ENCODE measurements at regions not wholly inside any gene's neighbourhood (a gene's known extent, or its start where the extent isn't known, plus 50 kb on each side); places are given as distances from the start of the nearest gene placed in this dataset.

DNA sequence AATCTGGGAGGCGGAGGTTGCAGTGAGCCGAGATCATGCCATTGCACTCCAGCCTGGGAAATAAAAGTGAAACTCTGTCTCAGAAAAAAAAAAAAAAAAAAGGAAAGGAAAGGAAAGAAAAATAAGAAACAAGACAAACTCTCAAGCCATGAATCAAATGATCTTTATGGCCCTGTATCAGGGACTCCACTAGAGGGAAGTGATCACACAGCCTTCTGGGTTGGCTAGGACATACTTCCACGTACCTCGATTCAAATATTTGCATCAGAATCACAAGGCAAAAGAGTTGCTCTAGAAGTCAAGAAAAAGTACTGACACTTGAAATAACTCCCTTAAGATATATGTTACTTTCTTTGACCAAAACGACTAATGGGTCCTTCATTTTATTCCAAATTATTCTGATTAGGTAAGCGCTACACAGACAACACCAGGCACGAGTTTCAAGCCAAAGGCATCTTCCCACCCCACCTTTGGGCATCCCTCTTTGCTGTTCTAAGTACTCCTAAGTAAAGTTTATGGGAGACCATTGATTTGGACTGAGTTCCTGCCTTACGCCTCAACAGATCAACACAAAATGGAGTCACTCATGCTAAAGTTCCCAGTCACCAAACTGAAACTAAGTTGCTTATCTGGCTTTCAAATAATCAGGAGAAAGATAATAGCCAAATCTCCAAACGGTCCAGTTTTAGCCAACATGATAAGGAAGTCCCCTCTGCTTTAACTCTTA, 77.5 kb upstream of the NT5E start:
- no peak for ATAC-seq
- Histone ChIP-seq H3K4me3 (no peak overlapping the region), H3K27me3 (no peaks in the 10 kb centered on the region), H3K9me3 (no peaks in the 10 kb centered on the region), H3K4me1 (no peaks in the 10 kb centered on the region), H3K27ac (no peak overlapping the region), H3K36me3 (replicated peaks in 1 of 2; ENCODE audit: insufficient read depth in 1 of 2, low read depth in 2 of 2) (no peaks in the 10 kb centered on the region)
- TF ChIP-seq, protein P1, sequence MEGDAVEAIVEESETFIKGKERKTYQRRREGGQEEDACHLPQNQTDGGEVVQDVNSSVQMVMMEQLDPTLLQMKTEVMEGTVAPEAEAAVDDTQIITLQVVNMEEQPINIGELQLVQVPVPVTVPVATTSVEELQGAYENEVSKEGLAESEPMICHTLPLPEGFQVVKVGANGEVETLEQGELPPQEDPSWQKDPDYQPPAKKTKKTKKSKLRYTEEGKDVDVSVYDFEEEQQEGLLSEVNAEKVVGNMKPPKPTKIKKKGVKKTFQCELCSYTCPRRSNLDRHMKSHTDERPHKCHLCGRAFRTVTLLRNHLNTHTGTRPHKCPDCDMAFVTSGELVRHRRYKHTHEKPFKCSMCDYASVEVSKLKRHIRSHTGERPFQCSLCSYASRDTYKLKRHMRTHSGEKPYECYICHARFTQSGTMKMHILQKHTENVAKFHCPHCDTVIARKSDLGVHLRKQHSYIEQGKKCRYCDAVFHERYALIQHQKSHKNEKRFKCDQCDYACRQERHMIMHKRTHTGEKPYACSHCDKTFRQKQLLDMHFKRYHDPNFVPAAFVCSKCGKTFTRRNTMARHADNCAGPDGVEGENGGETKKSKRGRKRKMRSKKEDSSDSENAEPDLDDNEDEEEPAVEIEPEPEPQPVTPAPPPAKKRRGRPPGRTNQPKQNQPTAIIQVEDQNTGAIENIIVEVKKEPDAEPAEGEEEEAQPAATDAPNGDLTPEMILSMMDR (IDR thresholded peaks at IDR 0.05) = peak in 1 of 7 experiments; percentile 27
- no peak for TF ChIP-seq POLR2A (IDR thresholded peaks at IDR 0.05)
- 76 to 80% methylated on average over 9 of the region's 9 CpGs for WGBS, 2 donors
- DNase-seq = no peak
- intact Hi-C loops (cut with DNase I) = no loop called here

DNA sequence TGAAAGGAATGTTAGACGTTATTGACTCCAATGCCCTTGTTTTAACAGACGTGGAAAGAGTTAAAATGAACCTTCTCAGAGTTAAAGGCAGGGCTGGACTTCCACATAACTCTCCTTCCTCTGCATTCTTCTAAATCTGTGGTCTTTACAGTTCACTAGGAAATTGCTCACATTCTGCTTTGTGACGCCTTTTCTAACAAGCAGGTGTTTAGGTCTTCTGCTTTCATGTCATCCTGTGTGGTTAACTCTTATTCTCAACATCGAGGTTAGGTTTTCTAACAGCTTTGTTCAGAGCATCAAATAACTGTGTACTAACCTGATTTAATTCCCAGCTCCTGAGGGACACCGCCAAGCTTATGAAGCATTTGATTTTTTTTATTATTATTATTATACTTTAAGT, 81.3 kb upstream of the NT5E start:
- Histone ChIP-seq H3K36me3 (replicated peaks in 1 of 2; ENCODE audit: insufficient read depth in 1 of 2, low read depth in 2 of 2) (no peaks in the 10 kb centered on the region), H3K27ac (no peak overlapping the region), H3K9me3 (no peaks in the 10 kb centered on the region), H3K4me3 (no peak overlapping the region), H3K27me3 (no peaks in the 10 kb centered on the region), H3K4me1 (no peaks in the 10 kb centered on the region)
- no peak for ATAC-seq
- 63 to 65% methylated on average over 5 of the region's 5 CpGs for WGBS, 2 donors
- intact Hi-C loops (cut with DNase I) = no loop called here
- no peak for TF ChIP-seq POLR2A (IDR thresholded peaks at IDR 0.05)
- TF ChIP-seq, protein P1 (IDR thresholded peaks at IDR 0.05) = no peak
- DNase-seq = no peak

DNA sequence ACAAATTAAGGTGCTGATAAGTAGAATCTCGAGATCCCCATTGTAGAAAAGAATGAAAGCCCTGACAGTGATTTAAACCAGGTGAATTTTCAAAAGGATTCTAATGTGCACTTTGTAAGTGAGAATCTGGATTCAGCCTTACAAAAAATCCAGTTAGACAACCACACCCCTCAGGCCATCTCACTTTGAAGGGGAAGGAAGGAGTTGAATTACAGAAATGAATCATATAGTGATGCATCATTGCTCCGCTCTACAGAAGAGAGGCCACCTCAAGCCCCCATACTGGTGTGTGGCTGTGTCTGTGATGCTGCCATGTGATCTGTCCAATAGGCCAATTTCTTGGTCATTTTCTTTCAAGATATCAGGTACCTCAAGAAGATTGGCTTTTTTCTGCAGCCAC, 85.5 kb upstream of the NT5E start:
- intact Hi-C loops (cut with DNase I) = no loop called here
- no peaks in the 10 kb centered on the region for H3K9me3 ChIP-seq
- ATAC-seq (no peak), DNase-seq (no peak)
- no peak overlapping the region for H3K27ac ChIP-seq
- H3K4me1 ChIP-seq = peaks cover 5% of the 10 kb centered on the region
- TF ChIP-seq, protein P1 (IDR thresholded peaks at IDR 0.05) = no peak
- TF ChIP-seq POLR2A (IDR thresholded peaks at IDR 0.05) = no peak
- no peaks in the 10 kb centered on the region for H3K36me3 ChIP-seq (replicated peaks in 1 of 2; ENCODE audit: insufficient read depth in 1 of 2, low read depth in 2 of 2)
- 66 to 80% methylated on average over 2 of the region's 2 CpGs for WGBS, 2 donors
- no peaks in the 10 kb centered on the region for H3K27me3 ChIP-seq
- H3K4me3 ChIP-seq = no peak overlapping the region

DNA sequence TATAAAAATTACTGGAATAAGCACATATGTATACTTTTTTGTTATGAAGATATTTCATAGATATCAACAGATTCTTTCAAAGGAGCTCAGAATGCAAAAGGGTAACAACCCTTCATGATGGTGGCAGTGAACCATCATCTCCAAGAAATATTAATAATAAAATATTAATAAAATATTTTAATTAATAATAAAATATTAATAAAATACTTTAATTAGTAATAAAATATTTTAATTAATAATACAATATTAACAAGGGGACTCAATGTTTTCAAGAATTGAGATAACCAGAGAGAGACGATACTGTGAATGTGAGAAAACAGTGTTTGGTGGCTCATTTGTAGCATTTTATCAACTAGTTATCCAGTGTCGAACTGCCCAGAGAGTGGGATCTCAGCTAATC, 86.0 kb upstream of the NT5E start:
- no peak overlapping the region for H3K27ac ChIP-seq
- H3K4me1 ChIP-seq = peaks cover 5% of the 10 kb centered on the region
- ATAC-seq = no peak
- WGBS, 2 donors = 84 to 92% methylated on average over 2 of the region's 2 CpGs
- no peaks in the 10 kb centered on the region for H3K9me3 ChIP-seq
- TF ChIP-seq, protein P1 (IDR thresholded peaks at IDR 0.05) = no peak
- TF ChIP-seq POLR2A (IDR thresholded peaks at IDR 0.05) = no peak
- DNase-seq = no peak
- no peaks in the 10 kb centered on the region for H3K36me3 ChIP-seq (replicated peaks in 1 of 2; ENCODE audit: insufficient read depth in 1 of 2, low read depth in 2 of 2)
- H3K27me3 ChIP-seq = no peaks in the 10 kb centered on the region
- H3K4me3 ChIP-seq = no peak overlapping the region
- intact Hi-C loops (cut with DNase I) = no loop called here
